ENCODE measurements at regions not wholly inside any gene's neighbourhood (a gene's known extent, or its start where the extent isn't known, plus 50 kb on each side); places are given as distances from the start of the nearest gene placed in this dataset.

- Histone ChIP-seq H3K9ac (replicated peaks; ENCODE audit: extremely low read depth, insufficient read depth, low read length) (no peak overlapping the region), H2AFZ (ENCODE audit: low read depth, low read length) (no peak overlapping the region), H3K27ac (ENCODE audit: insufficient read depth, low read depth, low read length) (no peak overlapping the region), H3K79me2 (ENCODE audit: control insufficient read depth, insufficient read depth, low read length) (no peaks in the 10 kb centered on the region), H3K4me2 (ENCODE audit: insufficient read depth, low read length) (no peak overlapping the region), H4K20me1 (replicated peaks; ENCODE audit: control insufficient read depth, extremely low read depth, insufficient read depth, low read length) (no peaks in the 10 kb centered on the region), H3K4me3 (replicated peaks in 1 of 3; ENCODE audit: insufficient read depth in 1 of 3, low read depth in 1 of 3, low read length in 3 of 3) (no peak overlapping the region), H3K9me3 (replicated peaks; ENCODE audit: control insufficient read depth, insufficient read depth, low read length) (no peaks in the 10 kb centered on the region), H3K9me1 (replicated peaks; ENCODE audit: control insufficient read depth, extremely low read depth, insufficient read depth, low read length) (no peaks in the 10 kb centered on the region), H3K27me3 (ENCODE audit: control insufficient read depth in 2 of 2, insufficient read depth in 2 of 2, low read length in 2 of 2) (no peaks in the 10 kb centered on the region), H3K36me3 (ENCODE audit: control insufficient read depth in 2 of 2, extremely low read depth in 1 of 2, insufficient read depth in 2 of 2, low read length in 2 of 2) (no peaks in the 10 kb centered on the region), H3K4me1 (ENCODE audit: control insufficient read depth, extremely low read depth, insufficient read depth, low read length) (peaks cover 4% of the 10 kb centered on the region)
- DNase-seq (ENCODE audit: low read depth, low spot score) (no peak), FAIRE-seq (no peak)
- no TSS peak for BruUV-seq (replicated peaks)
- ChIA-PET POLR2A (no interaction called here), CTCF (no interaction called here)
- dilution Hi-C loops (cut with MboI; ENCODE audit: extremely low pct_ligation_motif_present, low sequenced_read_pairs), result no loop called here
- no peak for TF ChIP-seq FOS (IDR thresholded peaks at IDR 0.05; ENCODE audit: borderline replicate concordance, insufficient read depth, low read length)
- no peak for TF ChIP-seq GATA2 (IDR thresholded peaks at IDR 0.05; ENCODE audit: insufficient read depth, insufficient read length, low read depth, low read length)
- TF ChIP-seq CTCF (IDR thresholded peaks at IDR 0.05; ENCODE audit: extremely low read depth in 1 of 2, insufficient read depth in 1 of 2, low read depth in 1 of 2, low read length in 2 of 2), result no peak
- TF ChIP-seq MYC (IDR thresholded peaks at IDR 0.05; ENCODE audit: low read depth, low read length), result no peak
- no peak for TF ChIP-seq JUN (IDR thresholded peaks at IDR 0.05; ENCODE audit: borderline replicate concordance, insufficient read depth, insufficient read length, low read depth)
- TF ChIP-seq EZH2 (IDR thresholded peaks at IDR 0.05; ENCODE audit: borderline replicate concordance, low read depth, low read length, severe bottlenecking), result no peak
- TF ChIP-seq POLR2A (IDR thresholded peaks at IDR 0.05; ENCODE audit: low read depth, low read length), result no peak
- TF ChIP-seq MAX (IDR thresholded peaks at IDR 0.05; ENCODE audit: insufficient read depth, insufficient read length), result no peak
- no peak for TF ChIP-seq POLR2AphosphoS5 (IDR thresholded peaks at IDR 0.05; ENCODE audit: insufficient read depth, low read depth, low read length)
- intact Hi-C loops (cut with micrococcal nuclease), result no loop called here
Measured at GRCh38 chr14:58830121-58830520, 192.4 kb downstream of the DACT1 start.
